GM21576 (cell line): ENCODE measurements at regions not wholly inside any gene's neighbourhood (a gene's known extent, or its start where the extent isn't known, plus 50 kb on each side); places are given as distances from the start of the nearest gene placed in this dataset.

Experiments used
- ATAC-seq: cut with Tn5 transposase; IDR thresholded peaks from one replicate; pipeline ENCODE4 v1.9.1; 2021; ENCODE audit warnings: mild to moderate bottlenecking, moderate library complexity; ENCODE audit not compliant: unreplicated experiment

DNA sequence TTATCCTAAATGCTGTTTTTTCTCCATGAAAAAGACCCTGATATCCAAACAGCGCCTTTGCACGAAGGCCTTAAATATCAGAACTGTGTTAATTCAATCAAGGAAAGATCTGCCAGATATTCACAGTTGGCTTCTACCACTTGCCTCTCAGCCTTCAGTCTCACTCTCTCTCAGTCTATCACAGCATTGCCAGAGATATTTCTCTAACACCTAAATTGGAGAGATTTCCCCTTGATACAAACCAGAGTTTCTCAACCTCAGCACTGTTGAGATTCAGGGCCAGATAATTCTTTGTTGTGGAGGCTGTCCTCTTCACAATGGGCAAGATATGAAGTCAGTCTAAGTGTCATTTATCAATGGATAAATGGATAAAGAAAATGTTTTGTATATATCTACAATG, 454.1 kb upstream of the MAF start:
- ATAC-seq: no peak

DNA sequence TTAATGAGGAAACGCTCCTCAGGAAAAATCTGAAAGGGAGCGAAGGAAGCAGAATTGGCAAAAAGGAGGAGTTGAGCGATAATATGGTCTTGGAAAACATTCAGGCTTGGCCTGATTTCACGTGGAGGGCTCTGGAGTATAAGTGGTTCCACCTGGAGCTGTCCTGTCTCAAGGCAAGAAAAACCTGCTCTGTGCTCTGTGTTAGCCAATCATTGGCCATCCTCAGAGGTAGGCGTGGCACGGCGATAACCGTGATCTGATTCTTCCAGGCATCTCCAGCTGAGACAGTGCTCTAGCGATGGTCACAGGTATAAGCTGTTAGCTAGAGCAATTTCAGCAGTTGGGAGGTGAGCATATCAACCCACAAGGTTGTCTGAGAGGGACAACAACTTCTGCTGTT, 450.5 kb upstream of the MAF start:
- ATAC-seq: no peak

DNA sequence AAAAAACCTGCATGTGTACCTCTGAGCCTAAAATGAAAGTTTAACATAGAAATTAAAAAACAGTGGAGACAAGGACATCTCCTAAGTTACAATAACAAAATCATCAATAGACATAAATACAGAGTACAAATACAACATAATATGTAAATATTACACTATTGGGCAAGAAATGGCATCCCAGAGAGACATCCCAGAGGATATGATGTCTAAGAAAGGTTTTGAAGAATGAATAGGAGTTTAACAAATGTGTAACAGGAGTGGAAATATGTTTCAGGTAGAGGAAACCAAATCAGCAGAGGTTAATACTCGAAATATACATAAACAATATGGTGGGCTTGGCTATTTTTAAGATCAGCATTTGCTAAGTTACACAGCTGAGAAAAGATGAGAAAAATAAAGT, 447.7 kb upstream of the MAF start:
- no peak for ATAC-seq

DNA sequence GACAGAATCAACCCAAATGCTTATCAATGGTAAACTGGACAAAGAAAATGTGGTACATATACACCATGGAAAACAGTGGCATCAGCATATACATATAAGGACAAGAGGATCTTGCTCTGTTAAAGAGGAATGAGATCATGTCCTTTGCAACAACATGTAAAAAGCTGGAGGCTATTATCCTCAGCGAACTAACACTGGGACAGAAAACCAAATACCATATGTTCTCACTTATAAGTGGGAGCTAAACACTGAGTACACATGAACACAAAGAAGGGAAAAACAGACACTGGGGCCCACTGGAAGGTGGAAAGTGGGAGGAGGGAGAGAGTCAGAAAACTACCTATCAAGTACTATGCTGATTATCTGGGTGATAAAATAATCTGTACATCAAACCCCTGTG, 447.3 kb upstream of the MAF start:
- no peak for ATAC-seq

DNA sequence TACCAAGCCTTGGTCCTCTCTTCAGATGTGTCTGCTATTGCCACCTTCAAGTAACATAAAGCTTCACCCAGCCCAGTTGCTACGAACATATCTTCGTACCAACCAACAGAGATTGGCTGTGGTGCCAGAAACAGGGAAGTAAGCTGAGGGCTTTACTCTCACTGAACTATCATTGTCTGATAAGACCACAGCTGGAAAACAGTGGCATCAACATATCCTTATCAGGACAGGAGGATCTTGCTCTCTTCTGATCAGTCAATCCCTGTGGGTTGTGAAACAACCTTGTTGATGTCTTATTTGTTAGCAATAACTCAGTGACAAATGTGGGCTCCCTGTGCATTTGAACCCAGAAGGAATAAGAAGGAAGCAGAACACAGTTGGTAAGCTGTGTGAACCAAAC, 446.3 kb upstream of the MAF start:
- ATAC-seq: no peak

DNA sequence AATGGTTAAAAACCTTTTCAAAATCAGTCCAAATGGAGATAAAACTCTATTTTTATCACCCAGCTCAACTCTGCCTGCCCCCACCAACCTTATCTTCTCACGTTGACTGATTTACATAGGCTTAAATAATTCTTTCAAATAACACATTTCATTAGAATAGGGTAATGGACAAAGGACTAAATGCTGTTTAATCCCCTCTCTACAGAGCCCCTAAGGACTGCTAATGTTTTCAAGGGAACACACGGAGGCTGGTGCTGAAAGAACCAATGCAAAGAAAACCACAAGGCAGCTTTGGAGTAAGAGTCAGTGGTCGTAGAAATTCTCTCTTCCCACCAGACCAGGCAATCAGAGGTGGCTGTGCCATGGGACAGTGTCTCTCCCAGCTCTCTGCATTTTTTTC, 445.7 kb upstream of the MAF start:
- no peak for ATAC-seq

DNA sequence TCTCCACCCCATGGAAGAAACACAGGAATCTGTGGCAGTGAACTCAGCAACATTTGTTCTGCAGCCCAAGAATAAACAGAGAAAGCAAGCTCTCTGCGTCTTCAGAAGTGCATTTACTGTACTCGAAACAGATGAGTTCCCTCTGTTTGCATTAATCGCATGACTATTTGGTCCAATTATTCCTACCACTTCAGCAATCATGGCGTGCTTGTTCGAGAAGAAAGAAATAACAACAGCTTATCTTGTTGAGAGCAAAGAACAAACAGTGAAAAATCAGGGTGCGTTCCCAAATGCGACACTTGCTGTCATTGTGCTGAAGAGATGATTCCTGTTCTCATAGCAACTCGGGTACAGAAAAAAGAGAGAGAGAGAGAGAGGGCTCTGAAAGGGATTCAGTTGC, 445.3 kb upstream of the MAF start:
- no peak for ATAC-seq

DNA sequence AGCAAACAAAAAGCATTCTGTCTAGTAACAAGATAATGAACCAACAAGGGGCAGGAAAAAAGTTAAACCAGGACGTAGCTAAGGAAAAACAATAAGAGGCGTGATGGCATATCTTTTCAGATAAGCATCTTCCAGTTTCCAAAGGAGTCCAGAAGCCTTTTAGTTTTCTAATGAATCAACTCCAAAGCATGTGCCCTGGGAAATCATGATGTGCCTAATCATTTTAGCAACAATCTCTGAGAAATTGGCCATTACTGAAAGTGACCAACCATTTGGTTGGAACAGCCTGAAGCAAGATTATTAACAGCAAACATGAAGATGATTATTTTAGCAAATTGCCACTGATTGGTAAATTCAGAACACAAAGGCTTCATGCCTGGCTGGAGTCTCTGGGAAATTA, 440.9 kb upstream of the MAF start:
- no peak for ATAC-seq

DNA sequence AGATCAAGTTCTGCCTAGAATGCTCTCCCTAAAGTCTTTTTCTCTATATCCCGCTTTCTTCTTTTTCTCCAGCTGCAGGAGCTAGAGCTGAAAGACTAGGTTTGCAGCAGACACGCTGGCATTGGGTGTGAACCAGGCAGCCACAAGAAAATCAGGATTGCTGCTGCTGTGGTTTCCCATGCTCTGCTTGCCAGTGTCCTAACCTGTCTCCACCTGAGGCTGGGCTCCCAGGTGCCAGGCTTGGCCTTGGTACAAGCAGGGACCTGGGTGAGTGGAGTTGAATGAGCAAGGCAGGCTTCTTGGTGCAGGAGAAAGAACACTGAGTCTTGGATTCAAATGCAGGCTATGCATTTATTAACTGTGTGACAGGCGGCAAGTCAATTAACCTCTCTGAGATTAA, 440.3 kb upstream of the MAF start:
- ATAC-seq: no peak

DNA sequence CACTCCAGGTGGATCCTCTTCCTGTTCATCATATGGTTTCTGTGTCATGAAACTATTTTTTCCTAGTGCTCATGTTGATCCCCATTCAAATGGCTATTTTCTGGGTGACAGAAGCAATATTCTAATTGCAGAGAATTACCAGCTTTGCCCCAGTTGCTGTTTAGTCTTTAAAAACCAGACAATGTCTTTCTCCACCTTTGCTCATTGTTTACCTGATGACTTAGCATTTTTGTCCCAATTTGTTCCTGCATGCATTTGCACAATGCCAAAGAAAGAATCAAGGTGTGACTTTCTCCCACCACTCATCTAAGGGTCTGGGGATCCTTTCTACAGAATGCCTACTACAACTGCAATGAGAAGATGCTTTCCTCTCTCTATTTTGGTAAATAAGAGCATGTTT, 439.9 kb upstream of the MAF start:
- no peak for ATAC-seq

DNA sequence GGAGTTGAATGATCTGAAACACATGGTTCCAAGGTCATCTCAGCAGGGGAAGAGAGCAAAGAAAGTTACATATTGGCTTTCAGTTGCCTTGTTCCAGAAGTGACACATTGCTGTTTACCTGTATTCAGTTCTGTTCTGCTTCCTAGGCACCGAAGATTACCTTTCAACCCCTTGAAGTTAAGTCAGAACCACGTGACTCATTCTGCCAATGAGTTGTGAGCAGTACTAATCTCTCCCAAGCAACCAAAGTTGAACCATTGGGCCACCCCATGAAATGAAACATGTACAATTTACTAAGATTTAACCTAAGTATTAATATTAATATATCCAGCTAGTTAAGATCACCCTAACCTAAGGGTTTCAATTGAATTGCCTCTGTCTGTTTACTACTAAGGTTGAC, 439.2 kb upstream of the MAF start:
- ATAC-seq: no peak

DNA sequence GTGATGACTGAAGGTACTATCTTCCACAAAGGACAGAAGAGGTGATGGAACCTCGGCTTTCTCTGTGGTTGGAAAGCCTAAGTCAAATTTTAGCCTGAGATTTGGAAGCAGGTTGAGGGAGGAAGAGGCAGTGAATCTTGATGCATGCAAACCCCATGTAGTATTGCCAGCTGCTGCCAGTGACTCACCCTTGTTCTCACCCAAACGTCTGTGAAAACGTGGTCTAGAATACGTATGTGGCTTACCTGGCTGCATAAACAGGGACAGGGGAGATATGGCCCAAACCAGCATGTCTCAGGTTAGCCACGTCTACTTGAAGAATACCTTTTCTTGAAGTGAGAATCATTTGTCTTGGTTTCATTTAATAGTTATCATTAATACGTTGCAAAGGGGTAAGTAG, 438.0 kb upstream of the MAF start:
- no peak for ATAC-seq

DNA sequence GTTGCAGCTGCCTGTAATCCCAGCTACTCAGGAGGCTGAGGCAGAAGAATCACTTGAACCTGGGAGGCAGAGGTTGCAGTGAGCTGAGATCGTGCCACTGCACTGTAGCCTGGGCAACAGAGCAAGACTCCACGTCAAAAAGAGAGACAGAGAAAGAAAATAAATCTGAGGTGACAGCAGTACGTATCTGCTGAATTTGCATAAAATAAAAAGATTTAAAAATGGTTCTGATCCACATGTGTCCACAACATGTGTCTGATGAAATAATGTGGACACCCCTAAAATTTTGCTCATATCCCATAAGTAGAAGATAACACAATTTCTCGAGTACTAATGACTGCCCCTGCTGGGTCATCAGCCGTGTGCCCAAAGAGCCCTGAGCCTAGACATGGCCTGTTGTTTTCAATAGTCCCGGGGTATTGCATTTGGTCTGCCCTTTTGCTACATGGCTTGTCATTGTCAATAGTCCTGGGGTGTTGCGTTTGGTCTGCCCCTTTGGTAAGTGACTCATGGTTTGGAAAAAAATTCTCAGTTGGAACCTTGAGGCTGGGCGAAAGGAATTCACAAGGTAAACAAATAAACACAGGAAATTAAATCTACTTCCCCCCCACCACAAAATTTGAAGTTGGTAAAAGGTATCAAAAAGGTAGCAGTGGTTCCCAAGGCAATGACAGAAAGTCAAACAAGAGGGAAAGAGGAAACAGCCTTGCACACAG, 434.6 kb upstream of the MAF start:
- no peak for ATAC-seq

DNA sequence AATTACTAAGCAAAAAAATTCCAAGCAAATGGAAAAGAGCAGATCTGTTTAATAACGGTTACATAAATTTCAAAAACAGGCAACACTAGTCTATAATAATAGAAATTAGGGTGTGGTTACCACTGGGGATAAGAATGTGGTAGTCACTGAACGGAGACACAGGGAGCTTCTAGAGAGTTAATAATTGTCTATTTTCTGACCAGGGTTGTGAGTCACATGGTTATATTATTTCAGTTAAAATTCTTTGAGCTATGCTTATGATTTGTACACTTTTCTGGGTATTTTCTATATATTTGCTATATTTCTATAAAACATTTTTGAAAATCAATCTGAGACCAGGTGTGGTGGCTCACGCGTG, 433.9 kb upstream of the MAF start:
- ATAC-seq: no peak

DNA sequence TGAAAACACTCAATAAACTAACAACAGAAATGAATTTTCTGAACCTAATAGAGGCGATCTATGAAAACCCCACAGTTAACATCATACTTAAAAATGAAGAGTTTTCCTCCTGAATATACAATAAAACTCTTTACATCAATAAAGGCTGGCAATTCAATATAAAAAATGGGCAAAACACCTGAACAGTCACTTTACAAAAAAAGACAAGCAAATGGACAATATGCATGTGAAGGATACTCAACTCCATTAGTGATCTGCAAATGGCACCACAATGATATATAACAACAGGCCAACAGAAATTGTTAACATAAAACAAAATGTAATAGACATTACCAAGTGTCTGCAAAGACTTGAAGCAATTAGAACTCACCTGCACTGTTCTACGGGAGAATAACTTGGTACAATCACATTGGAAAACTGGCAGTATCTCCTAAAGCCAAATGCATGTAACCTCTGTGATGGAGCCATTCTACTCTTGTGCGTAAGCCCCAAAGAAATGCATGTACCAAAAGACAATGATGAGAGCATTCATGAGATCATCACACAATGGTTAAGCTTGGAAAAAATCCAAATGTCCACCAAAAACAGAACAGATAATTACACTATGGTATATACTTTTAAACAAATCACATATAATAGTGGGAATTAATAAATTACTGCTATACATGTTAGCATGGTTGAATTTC, 433.4 kb upstream of the MAF start:
- no peak for ATAC-seq

DNA sequence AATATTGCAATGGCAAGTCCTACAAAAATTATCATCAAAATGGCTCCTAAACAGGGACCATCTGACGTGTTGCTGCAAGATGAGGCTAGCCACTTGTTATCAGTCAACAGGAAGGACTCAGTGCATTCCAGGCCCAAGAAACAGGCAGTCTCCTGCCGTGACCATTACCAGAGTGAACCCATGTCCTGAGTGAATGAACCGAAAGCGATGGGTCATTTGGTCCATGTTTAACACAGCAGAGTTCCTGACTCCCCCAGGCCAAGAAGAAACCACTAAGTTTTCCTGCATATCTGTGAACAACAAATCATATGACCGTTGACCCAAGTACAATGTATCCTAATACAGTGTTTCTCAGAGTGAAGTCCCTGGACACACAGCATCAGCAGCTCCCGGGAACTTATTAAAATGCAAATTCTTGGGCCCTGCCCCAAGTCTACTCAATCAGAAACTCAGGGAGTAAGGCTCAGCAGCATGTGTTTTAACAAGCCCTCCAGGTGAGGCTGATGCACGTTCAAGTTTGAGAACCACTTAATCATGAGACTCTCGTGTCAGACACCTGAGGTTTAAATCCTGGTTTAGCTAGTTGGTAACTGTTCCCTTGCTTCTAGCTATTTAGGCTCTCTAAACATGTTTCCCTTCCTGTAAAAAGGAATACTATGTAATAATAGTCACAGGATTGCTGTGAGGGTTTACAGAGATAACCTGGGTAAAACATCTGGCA, 429.4 kb upstream of the MAF start:
- ATAC-seq: no peak

DNA sequence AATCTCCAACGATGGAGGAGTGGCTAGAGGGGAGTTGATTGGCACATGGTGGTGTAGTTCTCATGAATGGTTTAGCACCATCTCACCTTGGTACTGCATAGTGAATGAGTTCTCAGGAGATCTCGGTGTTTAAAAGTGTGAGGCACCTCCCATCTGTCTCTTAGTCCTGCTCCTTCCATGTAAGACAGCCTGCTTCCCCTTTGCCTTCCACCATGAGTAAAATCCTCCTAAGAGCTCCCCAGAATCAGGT, 428.8 kb upstream of the MAF start:
- ATAC-seq: no peak

DNA sequence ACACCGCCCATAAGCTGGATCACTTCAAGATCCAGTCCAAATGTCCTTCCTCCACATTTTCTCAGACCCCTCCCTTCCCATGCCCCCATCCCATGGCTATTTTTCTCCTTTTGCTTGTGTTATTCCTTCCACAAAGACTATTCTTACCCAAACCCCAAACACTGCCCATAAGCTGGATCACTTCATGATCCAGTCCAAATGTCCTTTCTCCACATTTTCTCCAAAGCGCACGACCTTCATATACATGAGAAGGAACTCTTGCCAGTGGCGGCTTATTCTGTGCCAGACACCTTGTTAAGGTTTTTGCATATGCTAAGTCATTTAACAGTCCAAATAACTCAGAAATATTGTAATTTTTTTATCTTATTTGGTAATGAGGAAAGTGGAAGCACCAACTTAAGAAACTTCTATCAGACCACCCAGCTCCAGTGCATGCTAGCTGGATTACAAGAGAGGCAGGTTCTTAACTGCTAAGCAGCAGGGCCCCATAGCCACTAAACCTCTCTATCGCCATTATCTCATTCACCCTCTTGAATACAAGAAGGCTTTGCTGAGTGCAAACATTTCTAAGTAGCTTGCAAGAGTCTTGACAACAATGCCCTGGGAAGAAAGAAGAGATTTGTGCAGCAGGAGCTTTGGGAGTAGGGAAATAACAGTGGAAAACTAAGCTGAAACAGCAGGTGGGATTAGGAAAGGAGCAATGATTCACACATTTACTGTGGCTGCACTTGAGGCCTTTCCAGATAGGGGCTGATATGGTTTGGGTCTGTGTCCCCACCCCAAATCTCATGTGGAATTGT, 428.2 kb upstream of the MAF start:
- ATAC-seq: no peak

DNA sequence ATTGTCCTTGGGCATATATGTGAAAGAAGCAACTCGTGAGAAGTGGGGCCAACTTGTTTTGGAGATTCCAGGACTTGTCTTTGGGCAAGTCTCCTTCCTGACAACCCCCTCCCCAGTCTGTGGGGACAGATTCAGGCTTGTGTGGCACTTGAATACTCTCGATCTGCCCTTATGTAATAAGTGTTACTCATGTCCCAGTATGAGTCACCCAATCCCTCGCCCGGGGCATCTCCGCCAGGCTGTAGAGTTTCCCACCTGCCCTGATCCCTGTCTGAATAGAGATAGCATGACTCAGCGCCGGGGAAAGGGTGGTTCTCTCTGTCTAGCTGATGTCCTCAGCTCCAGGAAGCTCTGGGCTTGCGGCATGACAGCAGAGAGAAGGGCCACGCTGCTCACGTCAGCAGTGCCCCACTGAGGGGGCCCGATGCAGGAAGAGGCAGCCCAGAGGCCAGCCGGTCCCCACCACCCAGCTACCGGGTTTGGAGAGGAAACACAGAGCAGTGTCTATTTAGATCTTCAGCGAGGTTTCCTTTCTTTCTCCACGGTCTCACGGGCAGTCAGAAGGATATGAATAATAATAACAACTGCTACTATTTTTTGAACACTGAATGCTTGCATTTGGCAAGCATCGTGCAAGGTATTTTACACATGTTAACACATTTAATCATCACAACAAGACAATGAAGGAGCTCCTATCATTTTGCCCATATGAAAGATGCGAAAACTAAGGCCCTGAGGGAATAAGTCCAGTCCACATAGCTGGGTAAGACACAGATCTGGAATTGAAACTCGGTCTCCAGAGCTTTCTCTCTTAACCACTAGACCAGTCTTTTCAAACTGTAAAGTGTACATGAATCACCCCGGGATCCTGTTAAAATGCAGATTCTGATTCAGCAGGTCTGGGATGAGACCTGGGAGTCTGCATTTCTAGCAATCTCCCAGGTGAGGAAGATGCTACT, 426.7 kb upstream of the MAF start:
- ATAC-seq: peak; percentile 63

DNA sequence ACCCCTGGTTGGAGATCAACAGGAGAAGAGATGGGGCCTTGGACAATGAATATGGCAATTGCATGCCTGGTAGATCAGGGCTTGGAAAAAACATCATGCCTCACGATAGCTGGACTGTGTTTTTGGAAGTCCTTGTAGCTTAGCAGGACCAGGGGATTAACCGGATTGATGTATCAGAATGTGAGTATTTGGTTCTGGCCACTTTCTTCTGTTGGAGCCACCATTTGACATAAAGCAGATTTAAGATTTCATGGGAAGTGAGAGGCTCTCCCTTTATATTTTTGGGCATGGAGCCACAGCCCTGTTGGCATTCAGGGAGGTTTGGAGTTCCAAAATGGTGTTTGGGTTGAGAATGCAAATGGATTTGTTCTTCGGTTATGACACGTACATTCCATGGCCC, 424.7 kb upstream of the MAF start:
- ATAC-seq: no peak

DNA sequence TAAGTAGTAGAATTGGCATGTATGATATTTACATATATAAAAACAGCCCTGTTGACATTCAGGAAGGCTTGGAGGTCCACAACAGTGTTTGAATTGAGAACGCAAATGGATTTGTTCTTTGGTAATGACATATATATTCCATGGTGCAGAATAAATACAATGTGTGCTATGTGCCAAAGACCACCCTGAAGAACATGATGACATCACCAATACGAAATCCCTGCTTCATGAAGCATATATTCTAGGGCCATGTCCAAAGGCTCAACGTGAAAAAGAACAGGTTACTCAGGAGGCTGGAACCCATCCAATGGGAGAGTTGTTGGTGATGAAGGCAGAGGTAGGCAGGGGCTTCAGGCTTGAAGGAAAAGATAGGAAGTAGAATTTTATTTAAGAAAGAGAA, 423.9 kb upstream of the MAF start:
- no peak for ATAC-seq
